ENCODE measurements at regions not wholly inside any gene's neighbourhood (a gene's known extent, or its start where the extent isn't known, plus 50 kb on each side); places are given as distances from the start of the nearest gene placed in this dataset.
"Not testable (repeated sequence)": the region's sequence is repeated elsewhere in the genome, so short reads cannot be mapped to it uniquely, and the experiment has no call there.

DNA sequence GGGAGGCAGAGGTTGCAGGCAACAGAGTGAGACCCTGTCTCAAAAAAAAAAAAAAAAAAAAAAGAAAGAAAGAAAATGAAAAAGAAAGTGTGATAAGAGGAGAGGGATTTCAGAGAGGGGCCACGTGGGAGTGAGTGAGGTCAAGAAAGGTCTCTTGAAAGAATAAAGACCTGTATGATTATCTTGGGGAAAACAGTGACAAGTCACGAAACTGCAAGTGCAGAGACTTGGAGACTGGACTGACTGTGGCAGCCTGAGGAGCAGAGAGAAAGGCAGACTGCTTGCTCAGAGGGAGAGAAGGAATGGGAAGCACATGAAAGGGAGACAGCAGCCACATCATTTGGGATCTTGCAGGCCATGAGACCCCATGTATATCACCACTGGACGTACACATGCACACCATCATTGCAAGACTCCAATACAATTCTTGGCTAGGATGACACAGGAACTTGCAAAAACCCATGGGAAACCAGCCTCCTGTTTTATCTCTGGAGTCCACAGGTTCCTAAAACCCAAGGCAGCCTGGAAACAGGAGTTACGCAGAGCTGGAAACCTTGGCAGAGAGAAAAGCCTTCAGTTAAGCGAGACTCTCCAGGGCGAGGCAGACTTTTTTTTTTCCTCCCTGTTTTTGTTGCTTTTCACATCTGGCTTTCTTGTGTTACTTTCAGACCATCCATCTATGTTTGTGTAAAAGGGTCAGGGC is 207.0 kb upstream of the TBL1X start:
- FAIRE-seq (no peak), DNase-seq (ENCODE audit: extremely low spot score, insufficient read length, low read depth) (no peak)

DNA sequence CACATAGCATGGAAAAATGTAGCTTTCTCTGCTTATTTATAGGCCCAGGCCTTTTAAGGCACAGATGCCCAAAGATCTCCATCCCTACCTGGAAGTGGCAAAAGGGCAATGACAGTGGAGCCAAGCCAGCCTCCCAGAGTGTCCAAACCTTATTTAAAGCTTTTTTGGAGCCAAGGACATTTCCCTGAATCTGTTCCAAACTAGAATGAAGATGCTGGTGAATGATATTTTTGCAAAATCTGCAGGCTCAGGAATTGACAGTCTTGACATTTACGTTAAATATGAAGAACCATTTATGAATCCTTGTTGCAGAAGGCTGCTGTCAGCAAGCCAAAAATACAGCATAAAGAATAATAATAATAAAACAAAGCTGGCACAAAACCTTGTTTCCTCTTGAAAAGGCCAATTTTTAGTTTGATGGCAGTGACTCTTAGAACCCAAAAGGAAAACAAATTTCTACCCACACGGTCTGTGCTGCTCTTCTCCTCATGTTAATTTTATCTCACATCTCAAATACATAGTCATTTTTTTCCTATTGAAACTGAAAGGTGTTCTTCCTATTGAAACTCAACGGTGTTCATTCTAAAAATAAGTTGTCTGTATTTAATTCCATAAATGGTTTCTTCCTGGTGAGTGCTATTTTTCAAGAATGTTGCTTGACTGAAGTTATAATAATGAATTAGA is 206.3 kb upstream of the TBL1X start:
- DNase-seq (ENCODE audit: extremely low spot score, insufficient read length, low read depth) (no peak), FAIRE-seq (no peak)

DNA sequence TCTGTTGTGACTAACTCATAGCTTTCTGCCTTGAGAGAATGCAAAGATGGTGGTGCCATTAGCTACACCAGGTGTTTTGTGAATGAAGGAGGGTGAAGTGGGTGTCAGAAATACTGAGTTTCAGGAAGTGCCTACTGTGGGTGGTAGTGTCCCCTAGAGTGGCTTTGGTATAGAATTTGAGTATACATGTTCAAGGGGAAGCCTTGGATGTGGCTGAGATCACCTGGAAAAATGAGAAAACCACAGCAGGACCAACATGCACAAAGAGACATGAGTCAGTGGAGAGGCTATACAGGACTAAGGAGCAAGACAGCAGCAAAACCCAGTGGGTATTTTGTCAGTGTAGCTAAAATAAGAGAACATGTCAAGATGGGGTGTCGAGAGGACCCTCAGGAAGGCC is 204.3 kb upstream of the TBL1X start:
- DNase-seq (ENCODE audit: extremely low spot score, insufficient read length, low read depth) (no peak), FAIRE-seq (no peak)

DNA sequence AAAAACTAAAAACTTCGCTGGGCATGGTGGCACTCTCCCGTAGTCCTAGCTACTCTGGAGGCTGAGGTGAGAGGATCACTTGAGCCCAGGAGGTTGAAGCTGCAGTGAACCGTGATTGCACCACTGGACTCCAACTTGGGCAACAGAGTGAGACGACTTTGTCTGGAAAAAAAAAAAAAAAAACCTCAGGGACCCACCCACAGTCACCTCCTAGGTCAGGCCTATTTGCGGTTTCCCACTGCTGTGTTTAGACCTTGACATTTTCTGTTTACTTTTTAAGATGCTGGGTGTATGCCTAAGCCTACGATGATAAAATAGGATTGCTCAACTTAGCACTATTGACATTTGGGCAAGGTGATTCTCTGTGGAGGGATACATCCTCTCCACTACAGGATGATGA is 197.4 kb upstream of the TBL1X start:
- DNase-seq (ENCODE audit: extremely low spot score, insufficient read length, low read depth) (no peak), FAIRE-seq (no peak)

DNA sequence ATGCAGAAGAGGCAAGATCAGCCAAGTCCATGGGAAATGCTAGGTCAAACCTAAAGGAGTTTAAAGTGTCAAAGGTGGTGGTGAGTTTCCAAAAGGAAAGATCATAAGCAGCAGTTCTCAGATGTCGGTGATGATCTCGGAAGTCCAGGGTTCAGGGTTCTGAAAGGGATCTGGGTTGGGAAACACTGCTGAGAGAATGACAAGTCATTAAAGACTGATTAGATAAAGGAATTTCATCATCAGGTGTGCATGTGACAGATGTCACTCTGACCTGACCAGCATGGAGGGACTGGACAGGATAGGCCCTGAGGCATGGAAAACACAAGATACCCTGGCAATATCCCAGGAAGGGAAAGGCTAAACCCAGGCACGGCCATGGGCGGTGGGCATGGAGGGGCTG is 195.7 kb upstream of the TBL1X start:
- DNase-seq (ENCODE audit: extremely low spot score, insufficient read length, low read depth) (no peak), FAIRE-seq (no peak)

DNA sequence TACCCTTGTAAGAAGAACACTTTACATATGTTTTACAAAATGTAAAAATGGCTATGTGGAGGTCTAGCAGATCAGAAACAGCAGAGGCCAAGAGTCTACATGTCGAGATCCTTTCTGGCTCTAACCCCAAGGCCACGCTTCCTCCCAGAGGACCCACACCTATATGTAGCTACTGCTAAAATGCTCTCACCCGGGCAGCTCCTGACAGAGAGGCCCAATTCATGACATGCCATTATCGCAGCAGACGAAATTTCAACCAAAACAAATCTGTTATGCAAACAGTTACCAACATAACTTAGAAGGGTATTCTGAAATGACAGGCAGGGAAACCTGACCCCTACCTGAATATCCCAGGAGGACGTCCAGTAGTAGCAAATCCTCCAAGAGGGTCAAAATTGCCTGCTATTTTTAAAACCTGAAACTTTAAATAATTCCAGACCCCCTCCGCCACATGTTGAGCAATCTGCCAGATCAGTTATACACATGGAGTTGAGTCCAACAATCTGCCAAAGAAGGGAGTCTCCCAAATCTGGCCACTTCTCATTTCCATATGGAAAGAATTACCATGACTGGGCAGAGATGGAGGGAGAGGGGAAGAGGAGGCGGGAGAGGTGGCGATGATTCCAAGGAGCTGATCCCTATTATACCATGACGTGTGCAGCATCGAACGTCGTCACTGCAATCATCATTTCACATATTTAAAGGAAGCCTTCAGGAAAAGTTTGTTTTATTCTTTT is 192.9 kb upstream of the TBL1X start:
- FAIRE-seq (no peak), DNase-seq (ENCODE audit: extremely low spot score, insufficient read length, low read depth) (no peak)

DNA sequence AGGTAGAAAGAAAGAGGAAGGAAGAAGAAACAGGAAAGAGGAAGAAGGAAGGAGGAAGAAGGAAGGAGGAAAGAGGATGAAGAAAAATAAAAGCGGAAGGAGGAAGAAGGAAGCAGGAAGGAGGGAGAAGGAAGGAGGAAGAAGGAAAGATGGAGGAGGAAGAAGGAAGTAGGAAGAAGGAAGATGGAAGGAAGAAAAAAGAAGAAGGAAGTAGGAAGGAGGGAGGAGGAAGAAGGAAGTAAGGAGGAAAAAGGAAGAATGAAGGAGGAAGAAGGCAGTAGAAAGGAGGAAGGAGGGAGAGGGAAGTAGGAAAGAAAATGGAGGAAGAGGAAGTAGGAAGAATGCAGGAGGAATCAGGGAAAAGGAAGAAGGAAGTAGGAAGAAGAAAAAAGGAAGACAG is 191.1 kb upstream of the TBL1X start:
- DNase-seq (ENCODE audit: extremely low spot score, insufficient read length, low read depth) = no peak
- FAIRE-seq = no peak

DNA sequence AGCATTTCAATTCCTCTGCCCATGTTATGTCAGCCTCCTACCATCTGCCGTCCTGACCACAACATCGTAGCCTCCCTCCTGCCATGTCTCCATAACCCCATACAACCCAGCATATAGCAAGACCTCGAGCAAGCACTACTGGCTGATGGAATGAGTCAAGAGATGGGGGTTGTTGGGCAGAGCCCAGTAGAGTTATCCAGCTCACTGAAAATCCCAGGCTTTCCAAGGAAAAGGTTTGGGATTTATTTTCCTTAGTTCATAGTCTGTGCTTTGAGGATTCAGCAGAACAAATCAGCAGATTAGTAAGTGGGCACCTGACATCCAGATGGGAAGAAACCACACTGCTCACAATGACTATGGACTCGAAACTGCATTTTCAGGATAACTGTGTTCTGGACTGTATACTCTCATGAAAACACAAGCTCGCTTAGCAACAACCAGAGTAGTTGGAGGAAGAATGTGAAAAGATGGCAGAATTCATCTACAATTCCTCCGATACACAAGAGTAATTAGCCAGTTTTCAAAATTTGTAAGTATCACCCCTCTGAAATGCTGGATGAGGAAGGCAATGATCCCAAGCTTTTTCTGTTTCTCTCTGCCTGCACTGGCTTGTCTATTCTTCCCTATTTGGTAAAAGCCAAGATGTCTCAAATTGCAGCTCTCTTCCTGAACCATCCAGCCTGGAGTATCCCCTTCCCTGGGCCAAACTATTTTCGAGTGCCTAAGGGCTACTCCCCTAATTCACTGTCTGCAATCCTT is 186.2 kb upstream of the TBL1X start:
- DNase-seq (ENCODE audit: extremely low spot score, insufficient read length, low read depth) = no peak
- FAIRE-seq = no peak

DNA sequence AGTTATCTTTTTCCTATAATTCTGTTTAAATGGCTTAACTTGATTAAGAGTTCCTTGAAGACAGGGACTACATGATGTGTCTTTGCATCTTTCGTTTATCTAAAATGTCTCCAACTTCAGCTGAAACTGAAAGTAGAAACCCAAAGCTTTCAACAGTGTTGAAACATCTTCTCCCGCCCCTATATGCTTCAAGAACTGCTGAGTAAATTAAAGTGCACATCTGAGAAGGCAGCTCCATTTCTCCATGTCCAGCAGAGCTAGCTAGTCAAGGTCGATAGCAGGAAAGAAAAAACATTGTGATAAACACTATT is 185.7 kb upstream of the TBL1X start:
- DNase-seq (ENCODE audit: extremely low spot score, insufficient read length, low read depth) = no peak
- peak; percentile 24 for FAIRE-seq

DNA sequence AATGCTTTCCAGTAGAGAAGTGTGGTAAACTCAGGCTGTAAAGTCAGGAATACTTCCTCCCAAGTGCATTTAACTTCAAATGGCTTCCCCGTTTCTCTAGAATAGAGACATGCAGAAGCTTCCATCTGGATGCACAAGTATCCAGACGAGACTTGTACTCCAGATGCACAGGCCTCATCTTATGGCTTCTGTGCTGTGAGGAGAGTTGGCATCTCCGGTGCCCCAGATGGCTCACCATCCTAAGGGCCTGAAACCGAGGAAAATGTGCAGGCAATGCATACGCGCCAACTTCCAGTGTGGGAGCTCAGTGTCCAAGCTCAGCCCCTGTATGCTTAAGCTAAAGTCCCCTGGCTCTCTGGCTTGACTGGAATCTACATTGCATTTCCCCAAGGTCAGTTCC is 184.0 kb upstream of the TBL1X start:
- FAIRE-seq (no peak), DNase-seq (ENCODE audit: extremely low spot score, insufficient read length, low read depth) (no peak)

DNA sequence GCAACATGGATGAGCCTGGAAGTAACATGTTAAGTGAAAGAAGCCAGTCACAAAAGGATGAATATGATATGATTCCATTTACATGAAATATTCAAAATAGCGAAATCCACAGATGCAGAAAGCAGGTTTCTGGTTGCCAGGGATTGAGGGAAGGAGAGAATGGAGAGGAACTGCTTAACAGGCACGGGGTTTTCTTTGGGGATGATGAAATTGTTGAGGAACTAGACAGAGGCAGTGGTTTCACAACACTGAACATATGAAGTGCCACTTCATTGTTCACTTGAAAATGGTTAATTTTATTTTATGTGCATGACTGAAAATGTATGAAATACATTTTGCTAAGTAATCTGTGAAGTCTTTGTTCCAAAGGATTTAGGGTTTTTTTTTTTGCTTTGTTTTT is 182.5 kb upstream of the TBL1X start:
- DNase-seq (ENCODE audit: extremely low spot score, insufficient read length, low read depth) = no peak

DNA sequence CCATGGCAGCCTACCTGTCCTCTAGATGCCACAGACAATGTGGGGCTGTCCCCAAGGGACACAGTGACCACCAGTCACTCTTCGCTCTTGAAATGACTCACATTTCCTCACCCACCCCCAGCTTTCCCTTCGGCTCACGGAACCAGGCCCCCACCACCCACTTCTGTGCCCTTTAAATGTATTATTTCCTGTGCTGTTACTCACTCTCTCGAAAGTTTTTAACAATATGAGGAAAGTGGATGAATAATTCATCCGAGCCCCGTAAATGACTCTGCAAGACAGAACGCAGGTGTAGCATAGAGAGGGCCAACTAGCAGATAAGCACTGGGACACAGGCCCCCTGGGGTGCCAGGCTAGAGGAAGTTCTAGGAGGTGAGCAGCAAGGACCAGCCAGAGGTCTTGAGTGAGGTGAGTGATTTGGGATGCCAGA is 179.5 kb upstream of the TBL1X start:
- DNase-seq (ENCODE audit: extremely low spot score, insufficient read length, low read depth) (no peak), FAIRE-seq (no peak)

More for the DNA sequence above, 182.5 kb upstream of the TBL1X start:
- FAIRE-seq = peak; percentile 29

DNA sequence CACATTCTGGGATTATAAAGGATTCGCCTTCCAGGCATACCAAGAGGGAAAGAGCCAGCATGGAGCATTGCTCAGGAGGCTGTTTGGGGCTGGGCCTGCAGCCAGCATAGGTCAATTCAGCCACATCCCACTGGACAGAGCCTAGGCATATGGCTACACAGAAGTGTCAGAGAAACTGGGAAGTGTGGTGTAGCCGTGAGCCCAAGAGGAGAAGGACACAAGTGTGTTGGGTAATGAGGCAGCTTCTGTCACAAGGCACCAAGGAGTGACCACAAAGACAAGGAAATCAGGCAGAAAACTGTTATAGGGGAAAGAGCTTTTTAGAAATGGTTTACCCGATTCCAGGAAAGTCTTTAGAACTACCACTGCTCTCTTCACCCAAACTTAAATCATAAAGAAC is 178.6 kb upstream of the TBL1X start:
- DNase-seq (ENCODE audit: extremely low spot score, insufficient read length, low read depth) (no peak), FAIRE-seq (no peak)

DNA sequence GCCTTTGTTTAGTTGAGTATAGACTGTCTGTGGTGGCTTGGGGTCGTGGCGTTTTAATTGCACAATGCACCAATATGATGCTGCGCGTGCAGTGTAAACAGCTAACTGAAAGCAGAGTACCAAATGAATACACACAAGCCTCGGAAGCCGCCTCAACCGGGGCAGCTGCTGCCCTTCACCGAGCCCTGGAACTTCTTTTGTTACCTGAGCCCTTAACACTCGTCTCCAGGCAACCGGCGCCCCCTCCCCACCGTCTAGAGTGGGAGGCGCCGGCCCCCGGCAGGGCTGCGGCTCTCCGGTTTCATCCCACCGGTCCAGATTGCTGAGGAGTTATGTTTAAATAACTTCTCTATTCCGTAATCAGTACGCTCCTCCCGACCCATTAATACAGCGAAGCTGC is 173.2 kb upstream of the TBL1X start:
- DNase-seq (ENCODE audit: extremely low spot score, insufficient read length, low read depth) (no peak), FAIRE-seq (no peak)

DNA sequence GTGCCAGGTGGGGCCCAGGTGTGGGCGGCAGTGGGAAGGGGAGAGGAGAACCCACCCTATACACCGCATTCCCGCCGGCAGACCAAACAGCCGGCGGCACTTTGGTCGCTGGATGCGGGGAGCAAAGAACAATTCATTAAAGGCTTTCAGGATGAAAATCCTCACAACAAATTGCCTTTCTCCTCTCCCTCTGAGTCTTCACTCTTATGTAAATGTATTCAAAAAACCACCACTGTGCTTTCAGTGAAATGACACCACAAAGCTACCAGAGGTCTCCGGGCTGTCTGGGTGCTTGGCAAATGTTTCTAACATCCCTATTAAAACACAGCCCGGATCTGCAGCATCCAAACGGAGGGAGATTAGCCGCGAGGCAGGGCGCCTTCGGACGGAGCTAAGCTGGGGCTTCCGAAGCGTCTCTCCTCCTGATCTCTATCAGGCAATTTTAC is 171.8 kb upstream of the TBL1X start:
- DNase-seq (ENCODE audit: extremely low spot score, insufficient read length, low read depth) (no peak), FAIRE-seq (no peak)

DNA sequence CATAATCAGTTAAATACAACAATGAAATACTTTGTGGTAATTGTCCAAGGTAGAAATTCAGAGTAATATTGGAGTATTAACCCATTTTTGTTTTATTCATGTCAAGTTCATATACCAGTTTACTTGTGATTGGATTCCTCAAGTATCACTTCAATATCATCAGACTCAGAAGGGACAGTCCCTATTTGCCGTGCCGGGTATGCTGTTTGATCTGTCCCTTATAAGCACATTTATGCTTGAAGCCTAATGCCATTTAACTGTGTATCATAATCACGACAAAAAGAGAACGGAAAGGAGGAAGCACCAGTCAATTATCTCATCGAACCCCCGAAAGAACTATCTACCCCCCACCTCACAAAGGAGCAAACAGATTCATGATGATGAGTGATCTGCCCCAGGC is 171.0 kb upstream of the TBL1X start:
- DNase-seq (ENCODE audit: extremely low spot score, insufficient read length, low read depth) (no peak), FAIRE-seq (no peak)

DNA sequence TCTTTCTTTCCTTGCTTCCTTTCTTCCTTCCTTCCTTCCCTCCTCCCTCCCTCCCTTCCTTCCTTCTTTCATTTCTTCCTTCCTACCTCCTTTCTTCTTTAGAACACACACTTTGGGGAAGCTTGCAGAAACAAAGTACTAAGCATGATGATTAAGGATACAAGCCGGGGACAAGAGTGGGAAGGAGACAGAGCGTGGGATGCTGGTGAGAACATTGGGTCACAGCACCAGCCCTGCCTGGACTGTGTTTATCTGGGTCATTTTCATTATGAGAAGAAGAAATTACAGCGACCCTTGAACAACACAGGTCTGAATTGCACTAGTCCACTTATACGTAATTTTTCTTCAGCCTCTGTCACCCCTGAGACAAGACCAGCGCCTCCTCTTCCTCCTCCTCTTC is 169.3 kb upstream of the TBL1X start:
- no peak for DNase-seq (ENCODE audit: extremely low spot score, insufficient read length, low read depth)
- FAIRE-seq = no peak

DNA sequence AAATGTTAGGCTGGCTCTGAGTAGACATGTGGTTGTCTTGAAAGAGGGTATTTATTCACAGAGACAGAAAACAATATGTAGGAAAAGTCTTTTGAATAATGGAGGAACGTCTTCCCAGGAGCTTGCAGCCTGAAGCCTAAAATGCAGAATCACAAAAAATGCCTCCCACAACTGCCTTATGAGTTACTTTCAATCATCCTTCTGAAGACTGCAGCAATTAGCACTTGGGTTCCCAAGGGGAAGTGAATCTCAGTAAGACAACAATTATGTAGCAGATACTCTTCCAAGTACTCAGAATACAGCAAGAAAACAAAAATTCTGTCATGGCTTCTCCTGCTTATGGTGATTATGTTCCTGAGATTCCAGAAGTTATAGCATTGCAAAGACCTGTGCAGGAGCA is 166.6 kb upstream of the TBL1X start:
- no peak for DNase-seq (ENCODE audit: extremely low spot score, insufficient read length, low read depth)

DNA sequence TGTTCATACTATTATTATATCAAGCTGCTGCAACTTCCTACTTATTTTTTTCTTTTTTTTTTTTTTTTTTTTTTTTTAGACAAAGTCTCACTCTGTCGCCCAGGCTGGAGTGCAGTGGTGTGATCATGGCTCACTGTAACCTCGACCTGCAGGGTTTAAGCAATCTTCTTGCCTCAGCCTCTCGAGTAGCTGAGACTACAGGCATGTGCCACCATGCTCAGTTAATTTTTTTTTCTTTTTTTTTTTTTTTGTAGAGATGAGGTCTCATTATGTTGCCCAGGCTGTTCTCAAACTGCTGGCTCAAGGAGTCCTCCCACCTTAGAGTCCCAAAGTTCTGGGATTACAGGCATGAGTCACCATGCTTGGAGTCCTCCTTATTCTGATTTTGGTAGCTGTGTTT is 165.2 kb upstream of the TBL1X start:
- DNase-seq (ENCODE audit: extremely low spot score, insufficient read length, low read depth); FAIRE-seq: not testable (repeated sequence)

More for the DNA sequence above, 166.6 kb upstream of the TBL1X start:
- FAIRE-seq = no peak

DNA sequence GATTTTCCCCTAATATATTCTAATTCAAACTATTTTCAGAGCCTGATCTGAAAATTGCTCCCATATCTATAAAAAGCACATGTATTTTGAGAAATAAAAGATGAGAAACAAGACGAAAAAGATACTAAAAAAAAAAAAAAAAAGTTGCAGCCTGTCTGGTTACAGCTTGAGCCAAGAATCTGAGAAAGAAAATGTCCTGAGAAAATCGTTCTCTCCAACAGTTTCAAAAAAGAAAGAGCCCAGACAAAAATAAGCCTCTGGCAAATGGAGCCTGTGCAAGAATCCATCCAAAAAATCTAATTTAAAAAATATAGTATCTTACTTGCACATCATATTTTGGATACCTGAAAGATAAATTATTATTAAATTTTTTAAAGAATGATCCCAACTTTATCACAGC is 163.0 kb upstream of the TBL1X start:
- DNase-seq (ENCODE audit: extremely low spot score, insufficient read length, low read depth) = no peak
- FAIRE-seq = no peak

DNA sequence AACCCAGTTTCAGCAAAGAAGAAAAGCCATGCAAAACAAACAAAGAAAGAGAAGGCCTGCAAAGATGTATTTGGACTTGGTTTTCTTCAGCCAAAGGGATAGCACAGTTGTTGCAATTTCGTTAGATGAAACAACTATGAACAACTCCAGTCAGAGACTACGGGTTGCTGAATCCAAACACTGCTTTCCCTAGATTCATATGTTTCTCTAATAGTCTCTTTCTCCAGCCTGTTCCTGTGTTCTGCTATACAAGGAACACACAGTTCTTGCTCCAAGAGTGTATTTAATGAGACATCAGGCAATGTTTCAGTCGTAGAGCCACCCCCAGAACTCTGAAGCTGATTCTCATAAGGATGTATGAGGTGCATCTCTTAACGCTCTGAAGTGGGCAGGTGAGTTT is 162.5 kb upstream of the TBL1X start:
- FAIRE-seq = no peak

More for the DNA sequence above, 162.5 kb upstream of the TBL1X start:
- no peak for DNase-seq (ENCODE audit: extremely low spot score, insufficient read length, low read depth)
